ENCODE measurements at regions not wholly inside any gene's neighbourhood (a gene's known extent, or its start where the extent isn't known, plus 50 kb on each side); places are given as distances from the start of the nearest gene placed in this dataset.

DNA sequence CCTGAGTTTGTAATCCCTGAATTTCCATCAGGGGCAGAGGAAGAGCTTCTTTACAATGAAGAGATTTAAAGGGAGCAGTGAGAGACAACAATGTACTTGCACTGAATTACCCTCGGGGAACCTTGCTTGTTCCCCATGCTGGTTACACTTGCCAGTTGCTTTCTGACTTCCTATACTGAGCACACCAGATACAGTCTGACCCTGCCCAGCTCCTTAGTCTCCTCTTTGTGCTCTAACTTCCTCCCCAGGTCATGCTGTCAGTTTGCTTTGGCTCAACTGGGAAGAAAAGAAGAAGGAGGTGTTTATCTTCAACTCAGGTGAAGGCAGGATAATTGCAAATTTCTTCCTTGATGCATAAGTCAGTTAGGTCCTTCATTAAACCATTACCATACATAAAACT, 658.4 kb downstream of the NYAP2 start:
- no peak for DNase-seq

GRCh38 chr2:226057365-226057764, 657.9 kb downstream of the NYAP2 start:
- DNase-seq = no peak

DNA sequence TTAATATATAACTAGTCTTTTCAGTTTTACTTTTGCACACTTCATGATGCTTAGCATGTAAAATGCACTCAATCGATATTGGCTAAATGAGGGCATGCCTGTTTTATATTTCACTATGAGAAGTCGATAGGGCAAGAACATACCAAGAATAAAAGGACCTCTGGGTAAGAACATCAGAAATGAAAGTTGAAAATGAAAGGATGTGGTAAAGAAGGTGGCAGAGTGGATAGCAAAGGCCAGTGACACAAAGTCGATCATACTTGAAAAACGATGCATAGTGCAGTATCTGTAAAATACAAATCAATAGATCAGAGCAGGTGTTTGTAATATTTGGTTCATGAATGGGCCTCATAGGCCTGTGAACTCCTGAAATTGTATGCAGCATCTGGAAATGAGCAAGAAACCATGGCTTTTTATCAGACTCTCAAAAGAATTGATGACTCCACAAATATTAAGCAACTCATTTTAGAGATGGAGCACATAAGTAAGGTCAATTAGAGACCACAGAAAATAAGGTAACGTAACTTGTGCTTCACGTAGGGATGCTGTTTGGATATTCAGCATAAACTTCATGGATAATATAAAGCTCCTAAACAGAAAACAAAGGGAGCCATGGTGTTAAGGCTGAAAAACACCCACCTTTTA, 653.4 kb downstream of the NYAP2 start:
- no peak for DNase-seq

DNA sequence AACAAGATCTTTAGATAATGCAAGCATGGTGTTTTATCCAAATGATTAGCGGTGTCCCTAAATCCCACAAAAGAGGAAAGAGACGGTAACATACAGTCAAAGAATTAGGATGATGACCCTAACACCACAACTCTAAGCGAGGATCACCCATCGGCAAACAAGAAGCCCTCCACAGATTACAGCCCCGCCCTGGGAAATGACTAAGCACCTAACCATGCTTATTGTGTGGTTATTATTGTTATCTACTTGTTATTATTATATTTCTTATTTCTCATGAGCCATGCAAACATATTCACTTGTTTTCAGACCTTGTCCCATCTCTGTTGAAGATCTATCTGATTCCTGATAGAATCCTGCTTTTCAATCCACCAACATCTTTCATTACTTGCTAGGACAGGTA, 651.3 kb downstream of the NYAP2 start:
- DNase-seq = no peak

DNA sequence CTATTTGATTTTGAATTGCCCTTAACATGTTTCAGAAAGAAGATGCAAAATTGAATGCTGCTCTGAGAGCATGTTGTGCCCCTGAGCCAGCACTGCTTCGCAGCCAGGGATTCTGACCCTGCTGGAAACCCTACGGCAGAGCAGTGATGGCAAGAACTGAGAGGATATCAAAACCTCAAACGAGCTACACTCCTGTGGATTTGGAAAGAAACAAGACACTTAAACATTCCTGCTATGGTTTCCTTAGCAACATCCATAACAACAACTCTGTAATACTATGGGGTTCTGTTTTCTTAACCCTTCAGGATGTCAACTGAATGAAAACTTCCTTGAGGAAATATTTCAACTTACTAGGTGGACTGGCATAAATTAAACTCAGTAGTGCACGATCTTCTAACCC, 649.1 kb downstream of the NYAP2 start:
- DNase-seq = no peak

DNA sequence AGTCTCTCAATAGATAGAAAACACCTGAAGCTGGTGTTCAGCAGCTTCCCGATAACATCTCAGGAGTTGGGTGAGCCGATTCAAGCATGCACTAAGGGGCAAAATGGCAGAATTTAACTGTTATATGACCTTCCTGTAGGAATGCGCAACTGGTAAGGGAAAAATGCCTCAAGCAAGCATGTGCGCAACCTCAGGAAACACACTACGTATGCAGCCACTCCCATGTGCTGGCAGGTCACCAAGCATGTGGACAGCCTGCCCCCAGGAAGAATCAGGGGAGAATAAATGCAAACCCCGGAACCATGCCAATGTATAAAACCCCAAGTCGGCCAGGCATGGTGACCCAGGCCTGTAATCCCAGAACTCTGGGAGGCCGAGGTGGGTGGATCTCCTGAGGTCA, 645.6 kb downstream of the NYAP2 start:
- no peak for DNase-seq

GRCh38 chr2:226040344-226040900, 640.9 kb downstream of the NYAP2 start:
- no peak for DNase-seq

DNA sequence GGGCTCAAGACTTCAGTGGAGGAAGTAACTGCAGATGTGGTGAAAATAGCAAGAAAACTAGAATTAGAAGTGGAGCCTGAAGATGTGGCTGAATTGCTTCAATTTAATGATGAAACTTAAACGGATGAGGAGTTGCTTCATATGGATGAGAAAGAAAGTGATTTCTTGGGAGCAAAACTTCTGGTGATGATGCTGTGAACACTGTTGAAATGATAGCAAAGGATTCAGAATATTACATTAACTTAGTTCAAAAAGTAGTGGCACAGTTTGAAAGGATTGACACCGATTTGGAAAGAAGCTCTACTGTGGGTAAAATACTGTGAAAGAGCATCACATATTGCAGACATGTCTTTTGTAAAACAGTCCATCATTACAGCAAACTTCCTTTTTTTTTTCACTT, 638.0 kb downstream of the NYAP2 start:
- DNase-seq = no peak

- peak in 17 of 58 donors; percentile 4 to 59 (median 18) for DNase-seq
These were observed 632.4 kb downstream of the NYAP2 start for GRCh38 chr2:226031647-226032501.

DNA sequence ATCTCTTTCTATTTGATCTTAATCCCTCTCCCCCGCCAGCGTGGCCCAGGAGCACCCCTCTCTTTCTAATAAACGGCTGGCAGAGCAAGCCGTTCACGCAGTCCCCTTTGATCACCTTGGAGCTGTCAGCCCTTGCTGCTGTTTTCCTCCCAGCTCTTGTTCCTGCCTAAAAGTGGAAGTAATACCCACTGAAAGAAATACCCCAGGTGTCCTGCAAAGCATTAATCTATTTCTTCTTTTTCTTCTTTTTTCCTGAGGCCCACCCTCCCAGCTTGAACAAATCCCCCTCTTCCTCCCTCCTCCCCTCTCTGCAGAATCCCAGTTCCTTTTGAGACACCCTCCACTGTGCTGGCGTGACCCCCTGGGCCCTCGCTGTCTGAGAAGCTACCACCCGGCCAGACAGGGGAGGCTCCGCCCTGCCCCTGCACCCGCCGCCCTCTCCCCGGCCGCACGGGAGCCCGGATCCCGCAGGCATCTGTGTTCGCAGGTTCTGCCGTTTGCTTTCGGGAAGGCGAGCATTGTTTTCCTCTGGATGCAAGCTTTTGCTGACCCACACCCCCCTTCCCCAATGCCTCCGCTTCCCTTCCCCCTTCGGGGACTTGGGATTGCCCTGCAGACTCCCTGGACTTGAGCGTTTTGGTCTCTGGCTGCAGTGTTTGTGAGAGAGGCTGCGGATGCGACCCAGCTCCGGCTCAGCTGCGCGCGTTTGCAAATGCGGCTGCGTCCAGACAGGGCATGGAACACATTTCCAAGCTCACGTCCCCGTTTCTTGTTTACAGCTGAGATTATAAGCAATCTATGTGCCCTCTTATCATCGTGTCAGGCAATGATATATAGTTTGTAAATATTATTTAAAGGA, 631.5 kb downstream of the NYAP2 start:
- DNase-seq = peak in 55 of 58 donors; percentile 9 to 80 (median 49)

DNA sequence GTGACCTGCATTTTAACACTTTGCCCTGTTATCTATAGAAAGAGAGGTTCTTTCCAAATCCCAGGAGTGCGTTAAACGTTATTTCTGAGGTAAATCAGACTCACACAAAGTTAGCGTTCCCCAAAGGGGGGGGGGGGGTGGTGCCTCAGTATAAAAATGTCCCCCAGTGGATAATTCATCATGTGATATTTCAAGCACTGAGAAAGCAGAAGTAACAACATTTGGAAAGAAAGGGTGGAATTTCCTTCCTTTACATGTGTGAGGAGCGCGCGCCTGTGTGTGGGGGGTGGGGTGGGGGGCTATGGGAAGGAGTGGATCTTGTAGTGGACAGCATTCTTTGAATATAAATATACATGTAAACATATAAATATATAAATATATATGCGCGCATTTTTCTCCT, 630.9 kb downstream of the NYAP2 start:
- no peak for DNase-seq

DNA sequence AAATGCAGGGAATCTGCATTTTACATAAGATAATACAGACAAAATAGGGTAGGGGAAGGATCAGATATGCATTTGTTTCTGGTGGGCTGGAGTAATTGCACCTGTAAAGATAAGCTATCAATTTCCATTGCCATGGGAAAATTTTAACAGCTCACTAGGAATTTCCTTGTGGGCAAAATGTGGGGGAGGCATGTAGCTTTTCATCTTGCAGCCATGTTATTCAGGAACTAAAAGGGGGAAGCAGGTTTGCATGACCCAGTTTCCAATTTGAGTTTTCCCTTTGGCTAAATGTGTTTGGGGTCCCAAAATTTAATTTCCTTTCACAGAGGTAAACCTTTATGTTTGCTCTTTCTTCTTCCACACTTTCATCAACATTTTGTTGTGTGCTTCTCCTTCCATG, 624.4 kb downstream of the NYAP2 start:
- DNase-seq = no peak

- no peak for DNase-seq
These were observed 623.9 kb downstream of the NYAP2 start for GRCh38 chr2:226023383-226023782.

DNA sequence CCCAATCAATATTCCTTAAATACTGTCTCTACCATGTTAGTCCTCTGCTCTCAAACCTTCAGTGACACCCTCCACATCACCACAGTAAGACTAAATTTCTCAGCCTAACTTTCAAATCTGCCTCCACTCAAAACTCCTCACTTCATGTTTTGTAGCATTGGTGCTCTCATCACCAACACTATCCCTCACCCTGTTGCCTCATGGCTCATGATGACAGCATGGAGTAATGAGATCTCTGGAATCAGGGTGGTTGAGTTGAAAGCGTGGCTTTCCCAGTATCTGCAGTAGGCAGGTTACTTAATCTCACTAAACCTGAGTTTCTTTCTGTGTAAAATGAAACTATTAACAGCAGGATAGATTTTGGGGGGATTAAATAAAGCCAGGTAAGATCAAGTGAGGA, 621.4 kb downstream of the NYAP2 start:
- DNase-seq = no peak

DNA sequence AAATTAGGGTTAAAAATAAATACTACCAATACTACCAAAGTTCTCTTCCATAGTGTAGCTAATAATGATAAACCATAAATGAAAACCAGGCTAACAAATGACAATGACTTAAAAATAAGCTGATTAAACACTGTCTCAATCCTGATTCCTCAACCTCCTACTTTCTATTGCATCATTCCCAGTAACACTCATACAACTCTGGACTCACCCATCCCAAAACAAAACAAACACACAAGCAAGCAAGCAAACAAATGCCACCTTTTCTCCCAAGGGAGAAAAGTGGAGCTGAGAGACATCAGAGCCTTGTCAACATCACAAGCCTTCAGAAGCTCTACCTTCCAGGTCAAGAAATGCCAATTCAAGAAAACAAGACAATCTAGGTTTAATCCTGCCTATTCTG, 620.7 kb downstream of the NYAP2 start:
- DNase-seq = no peak

- DNase-seq = no peak
These were observed 619.1 kb downstream of the NYAP2 start for GRCh38 chr2:226018641-226019040.

DNA sequence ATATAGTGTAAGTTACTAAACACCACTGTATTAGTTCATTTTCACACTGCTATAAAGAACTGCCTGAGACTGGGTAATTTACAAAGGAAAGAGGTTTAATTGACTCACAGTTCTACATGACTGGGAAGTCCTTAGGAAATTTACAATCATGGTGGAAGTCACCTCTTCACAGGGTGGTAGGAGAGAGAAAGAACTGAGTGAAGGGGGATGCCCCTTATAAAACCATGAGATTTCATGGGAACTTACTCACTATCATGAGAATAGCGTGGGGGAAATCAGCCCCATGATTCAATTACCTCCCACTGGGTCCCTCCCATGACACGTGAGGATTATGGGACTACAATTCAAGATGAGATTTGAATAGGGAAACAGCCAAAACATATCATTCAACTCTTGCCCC, 618.0 kb downstream of the NYAP2 start:
- DNase-seq = no peak

DNA sequence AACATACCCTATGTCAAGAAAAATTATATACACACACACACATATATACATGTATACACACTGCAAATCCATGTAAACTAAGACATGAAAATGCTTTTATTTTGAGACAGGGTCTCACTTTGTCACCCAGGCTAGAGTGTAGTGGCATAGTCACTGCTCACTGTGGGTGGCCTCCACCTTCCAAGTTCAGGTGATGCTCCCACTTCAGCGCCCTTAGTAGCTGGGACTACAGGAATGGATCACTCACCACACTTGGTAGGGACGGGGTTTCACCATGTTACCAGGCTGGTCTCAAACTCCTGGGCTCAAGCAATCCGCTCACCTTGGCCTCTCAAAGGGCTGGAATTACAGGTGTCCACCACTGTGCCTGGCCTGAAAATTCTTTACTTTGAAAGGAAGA, 617.6 kb downstream of the NYAP2 start:
- no peak for DNase-seq

DNA sequence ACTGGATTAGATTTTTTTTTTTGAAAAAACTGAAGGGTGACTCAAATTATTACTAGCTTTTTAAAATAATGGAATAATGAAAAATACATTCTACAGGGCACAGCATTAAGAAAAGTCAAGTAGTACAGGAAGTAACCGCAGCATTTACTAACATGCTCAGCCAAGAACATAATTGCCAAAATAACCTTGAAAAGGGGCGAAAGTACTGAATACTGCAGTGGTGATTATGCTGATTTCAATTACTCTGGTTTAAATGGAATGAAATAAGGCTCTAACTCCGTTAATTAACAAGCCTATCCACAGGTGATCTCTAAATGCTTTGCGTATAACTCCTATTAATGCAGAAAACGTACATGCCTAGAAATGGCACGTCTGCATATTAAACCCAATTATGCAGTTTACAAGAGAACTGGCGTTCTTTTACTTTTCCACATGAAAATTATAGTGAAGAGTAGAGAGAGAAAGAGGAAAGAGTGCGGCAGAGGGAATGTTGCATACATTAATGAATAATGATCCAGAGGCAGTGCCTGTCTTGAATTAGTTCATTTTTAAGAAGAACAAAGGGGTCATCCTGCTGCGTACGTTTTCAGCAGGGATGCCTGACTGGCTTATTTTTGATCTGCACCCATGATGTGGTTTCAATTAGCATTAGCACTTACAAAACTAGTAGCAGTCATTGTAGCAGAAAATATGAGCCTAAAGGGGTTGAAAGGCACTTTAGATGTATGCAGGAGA, 612.4 kb downstream of the NYAP2 start:
- DNase-seq = no peak

DNA sequence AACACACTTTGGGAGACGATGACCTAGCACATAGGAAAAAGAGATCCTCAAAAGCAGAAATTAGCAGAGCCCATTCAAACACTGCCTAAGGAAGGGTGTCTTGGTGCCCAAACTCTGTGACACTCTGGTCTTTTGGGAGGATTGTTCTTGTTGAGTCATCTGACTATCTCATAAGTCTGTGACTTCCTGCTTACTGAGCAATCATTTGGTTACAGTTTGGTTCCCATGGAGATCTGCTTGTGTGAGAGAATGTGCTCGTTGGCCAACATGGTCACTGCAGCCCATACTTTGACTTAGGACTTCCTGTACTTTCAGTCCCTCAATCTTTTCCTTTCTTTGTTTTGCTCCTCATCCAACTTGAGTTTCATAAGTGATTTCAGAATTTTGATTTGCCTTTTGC, 602.9 kb downstream of the NYAP2 start:
- DNase-seq = no peak

DNA sequence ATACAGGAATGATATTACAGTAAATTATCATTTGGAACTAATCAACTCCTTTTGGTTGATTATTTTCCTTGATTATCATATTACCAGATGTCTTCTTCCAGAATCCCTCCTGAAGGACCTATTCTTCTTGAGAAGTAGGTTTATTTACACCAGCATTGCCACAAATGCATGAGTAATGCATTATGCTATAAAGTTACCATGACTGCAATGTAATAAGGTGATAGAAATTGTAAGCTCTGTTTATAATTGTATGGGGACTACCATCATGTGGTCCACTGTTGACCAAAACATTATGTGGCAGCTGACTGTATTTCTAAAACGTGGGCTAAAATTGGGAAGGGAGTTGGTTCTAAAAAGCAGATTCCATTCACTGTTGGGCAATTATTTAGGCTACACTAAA, 602.2 kb downstream of the NYAP2 start:
- no peak for DNase-seq

All from anterior cingulate cortex (tissue), 58 donors.